ENCODE measurements at regions not wholly inside any gene's neighbourhood (a gene's known extent, or its start where the extent isn't known, plus 50 kb on each side); places are given as distances from the start of the nearest gene placed in this dataset.

DNA sequence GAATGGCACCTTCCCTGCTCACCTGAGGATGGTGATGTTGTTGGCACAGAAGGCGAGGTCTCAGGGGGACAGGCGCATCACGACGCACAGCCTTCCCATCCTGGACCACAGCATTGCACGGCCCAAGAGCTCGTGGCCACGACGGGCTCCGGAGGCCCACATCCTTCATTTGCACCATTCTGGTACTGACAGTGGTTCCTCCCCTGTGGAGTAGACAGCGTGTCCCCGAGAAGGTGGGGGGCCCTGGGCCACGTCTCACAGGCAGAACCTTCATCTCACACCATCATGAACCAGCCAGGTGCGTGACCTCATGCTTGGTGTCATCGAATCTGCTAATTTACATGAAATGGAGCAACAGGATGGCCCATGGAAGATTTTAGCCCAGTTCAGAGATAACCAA lies 180.0 kb downstream of the CTTN start:
- ATAC-seq (ENCODE audit: low FRiP score) = no peak
- TF ChIP-seq, protein P1, sequence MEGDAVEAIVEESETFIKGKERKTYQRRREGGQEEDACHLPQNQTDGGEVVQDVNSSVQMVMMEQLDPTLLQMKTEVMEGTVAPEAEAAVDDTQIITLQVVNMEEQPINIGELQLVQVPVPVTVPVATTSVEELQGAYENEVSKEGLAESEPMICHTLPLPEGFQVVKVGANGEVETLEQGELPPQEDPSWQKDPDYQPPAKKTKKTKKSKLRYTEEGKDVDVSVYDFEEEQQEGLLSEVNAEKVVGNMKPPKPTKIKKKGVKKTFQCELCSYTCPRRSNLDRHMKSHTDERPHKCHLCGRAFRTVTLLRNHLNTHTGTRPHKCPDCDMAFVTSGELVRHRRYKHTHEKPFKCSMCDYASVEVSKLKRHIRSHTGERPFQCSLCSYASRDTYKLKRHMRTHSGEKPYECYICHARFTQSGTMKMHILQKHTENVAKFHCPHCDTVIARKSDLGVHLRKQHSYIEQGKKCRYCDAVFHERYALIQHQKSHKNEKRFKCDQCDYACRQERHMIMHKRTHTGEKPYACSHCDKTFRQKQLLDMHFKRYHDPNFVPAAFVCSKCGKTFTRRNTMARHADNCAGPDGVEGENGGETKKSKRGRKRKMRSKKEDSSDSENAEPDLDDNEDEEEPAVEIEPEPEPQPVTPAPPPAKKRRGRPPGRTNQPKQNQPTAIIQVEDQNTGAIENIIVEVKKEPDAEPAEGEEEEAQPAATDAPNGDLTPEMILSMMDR (IDR thresholded peaks at IDR 0.05) = no peak
- no peak for DNase-seq (ENCODE audit: low spot score)

DNA sequence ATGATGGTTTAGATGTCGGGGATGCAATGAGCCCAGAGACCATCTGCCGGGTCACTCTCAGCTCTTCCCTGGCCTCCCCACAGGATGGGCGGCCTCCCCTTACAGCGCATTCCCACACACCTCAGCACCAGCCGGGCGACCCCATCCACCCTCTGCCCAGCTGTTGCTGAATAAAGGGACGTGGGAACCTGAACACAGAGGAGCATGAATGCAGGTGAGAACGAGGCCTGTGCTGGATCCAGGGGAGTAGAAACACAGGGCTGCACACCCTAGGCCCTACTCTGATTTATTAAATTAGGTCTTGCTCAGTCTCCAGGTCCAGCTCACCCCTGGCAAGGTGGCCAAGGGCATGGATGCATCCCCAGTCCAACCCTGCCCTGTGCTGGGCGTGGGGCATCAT lies 180.5 kb downstream of the CTTN start:
- TF ChIP-seq, protein P1 (IDR thresholded peaks at IDR 0.05) = no peak
- ATAC-seq (ENCODE audit: low FRiP score) = peak; percentile 30
- DNase-seq (ENCODE audit: low spot score) = no peak

DNA sequence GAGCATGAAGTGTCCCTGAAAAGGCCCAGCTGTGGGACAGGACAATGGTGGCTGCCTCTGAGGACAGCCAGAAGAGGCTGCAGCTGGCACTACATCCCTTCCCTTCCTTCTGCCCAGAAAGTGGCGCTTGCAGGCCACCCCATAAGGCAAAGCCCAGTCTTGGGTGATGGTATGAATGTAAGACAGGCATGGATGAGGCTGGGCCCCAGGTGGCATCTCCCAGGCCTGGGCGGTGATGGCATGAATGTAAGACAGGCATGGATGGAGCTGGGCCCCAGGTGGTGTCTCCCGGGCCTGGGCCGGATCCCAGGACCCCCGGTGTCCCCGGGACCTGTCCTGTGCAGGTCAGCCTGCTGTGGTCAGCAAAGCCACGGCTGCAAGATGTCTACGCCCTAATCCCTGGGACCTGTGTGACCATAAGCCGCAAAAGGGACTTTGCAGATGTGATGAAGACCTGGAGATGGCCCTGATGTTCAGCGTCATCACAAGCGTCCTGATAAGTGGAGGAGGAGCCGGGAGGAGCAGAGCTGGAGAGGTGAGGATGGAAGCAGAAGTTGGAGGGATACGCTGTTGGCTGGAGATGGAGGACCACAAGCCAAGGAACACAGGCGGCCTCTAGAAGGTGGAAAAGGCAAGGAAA lies 181.1 kb downstream of the CTTN start:
- ATAC-seq (ENCODE audit: low FRiP score) = no peak
- no peak for DNase-seq (ENCODE audit: low spot score)

DNA sequence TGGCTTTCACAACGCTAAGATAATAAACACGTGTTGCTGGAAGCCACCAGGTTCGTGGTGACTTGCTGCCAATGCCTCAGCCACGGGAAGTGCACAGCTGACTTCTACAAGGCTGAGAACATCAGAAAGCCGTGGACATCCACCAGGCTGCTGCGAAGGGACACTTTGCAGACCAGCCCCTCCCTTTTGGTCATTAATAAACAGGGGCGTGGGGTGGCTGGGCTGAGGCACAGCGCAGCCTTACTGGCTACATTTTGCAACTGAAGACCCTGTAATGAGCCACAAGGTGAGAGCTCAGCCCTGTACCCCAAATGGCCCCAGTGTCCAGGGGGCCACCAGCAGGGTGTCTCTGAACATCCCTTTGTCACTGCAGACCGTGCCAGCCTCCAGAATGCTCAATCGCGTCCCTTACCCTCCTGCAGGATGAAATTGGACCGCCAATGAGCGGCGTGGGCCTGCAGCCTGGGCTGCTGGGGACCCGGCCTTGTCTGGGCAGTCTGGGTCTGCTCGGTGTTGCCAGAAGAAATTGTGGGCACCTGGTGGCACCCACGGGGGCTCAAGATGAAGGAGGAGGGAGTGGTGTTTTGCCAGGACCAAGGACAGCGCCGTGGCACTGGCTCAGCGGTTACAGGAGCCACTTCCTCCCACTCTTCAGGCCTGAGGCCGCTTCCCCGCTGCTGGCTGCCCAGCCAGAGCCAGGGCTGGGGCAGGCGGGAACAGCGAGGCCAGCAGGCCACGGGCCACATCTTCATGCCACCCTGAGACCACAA lies 181.9 kb downstream of the CTTN start:
- ATAC-seq (ENCODE audit: low FRiP score) = no peak
- TF ChIP-seq, protein P1 (IDR thresholded peaks at IDR 0.05) = no peak
- DNase-seq (ENCODE audit: low spot score) = no peak

More for the DNA sequence above, 181.1 kb downstream of the CTTN start:
- TF ChIP-seq, protein P1 (IDR thresholded peaks at IDR 0.05) = no peak

DNA sequence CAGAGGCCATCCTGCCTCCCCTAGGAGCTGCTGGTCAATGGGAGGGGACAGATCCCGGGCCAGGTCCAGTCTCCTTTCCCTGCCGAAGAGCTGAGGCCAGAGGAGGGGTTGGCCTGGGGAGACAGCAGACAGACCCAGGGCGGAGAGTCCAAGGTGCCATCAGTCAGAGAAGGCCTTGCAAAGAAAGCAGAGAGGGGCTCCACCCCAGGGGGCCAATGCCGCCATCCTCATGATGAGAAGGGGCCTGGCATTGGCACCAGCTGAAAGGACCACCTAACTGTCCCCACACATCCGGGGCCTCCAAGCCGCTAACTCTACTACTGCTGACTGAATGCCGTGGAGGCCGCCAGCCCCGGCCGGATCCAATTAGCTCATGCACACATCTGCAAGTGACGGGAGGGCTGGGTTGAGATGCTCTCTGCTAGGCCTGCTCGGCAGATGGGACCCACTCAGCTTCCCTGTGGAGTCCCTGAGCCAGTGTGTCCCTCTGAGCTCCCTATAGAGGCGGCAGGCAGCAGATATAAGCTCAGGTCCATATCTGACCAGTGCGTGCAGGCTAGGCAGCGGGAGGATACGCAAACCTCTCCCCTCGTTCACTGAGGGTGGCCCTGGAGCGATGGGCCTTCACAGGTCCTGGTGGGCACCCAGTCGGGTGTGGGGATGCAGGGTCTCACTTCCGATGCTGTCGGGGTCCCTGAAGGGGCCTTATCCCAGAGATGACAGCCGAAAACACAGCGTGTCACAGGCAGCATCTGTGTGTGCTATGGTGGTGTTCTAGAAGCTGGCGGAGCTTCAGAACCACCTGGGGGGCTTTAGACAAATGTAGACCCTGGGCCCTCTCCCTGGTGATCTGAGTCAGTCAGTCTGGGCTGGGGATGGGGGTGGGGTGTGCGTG lies 183.9 kb downstream of the CTTN start:
- DNase-seq (ENCODE audit: low spot score) (no peak), ATAC-seq (ENCODE audit: low FRiP score) (no peak)
- TF ChIP-seq, protein P1 (IDR thresholded peaks at IDR 0.05) = no peak

DNA sequence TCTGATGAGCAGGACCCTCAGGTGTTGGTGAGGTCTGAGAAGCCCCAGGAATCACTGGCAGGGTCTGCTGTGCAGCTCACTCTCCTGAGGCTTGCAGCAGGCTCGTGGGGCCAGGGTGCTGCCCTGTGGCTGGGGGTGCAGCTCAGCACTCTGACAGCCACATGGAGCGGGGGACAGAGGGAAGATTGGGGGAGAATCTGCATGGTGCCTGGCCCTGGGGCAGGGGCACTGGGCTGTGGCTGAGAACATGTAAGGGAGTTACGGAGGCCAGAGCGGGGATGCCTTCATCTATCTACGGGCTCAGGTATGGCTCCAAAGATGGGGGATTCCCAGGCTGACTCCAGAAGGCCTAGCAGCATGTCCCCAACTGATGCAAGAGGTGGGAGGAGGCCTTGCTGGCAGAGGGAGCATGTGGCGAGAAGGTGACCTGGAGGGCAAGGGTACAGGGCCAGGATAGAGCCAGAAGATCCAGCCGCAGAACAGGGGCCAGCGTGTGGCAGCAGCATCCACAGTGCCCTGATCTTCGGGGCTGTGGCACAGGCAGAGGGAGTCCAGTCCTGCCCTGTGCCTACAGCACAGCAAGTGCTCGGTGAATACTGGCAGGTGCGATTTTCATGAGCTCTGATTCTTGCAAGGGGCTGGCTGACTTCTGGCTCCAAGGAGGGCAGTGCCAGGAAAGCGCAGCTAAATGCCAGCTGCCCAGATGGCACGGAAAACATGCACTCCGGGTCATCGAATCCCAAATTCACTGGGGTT lies 184.7 kb downstream of the CTTN start:
- TF ChIP-seq, protein P1 (IDR thresholded peaks at IDR 0.05) = no peak

More for the DNA sequence above, 184.7 kb downstream of the CTTN start:
- DNase-seq (ENCODE audit: low spot score) = no peak
- ATAC-seq (ENCODE audit: low FRiP score) = no peak

Measured in omental fat pad (tissue), 3 donors.